HG03095 (cell line): ENCODE measurements at regions not wholly inside any gene's neighbourhood (a gene's known extent, or its start where the extent isn't known, plus 50 kb on each side); places are given as distances from the start of the nearest gene placed in this dataset.

Source experiments
- ATAC-seq: cut with Tn5 transposase; IDR thresholded peaks from one replicate; pipeline ENCODE4 v1.9.1; 2021; ENCODE audit warnings: moderate library complexity; ENCODE audit not compliant: unreplicated experiment

- ATAC-seq: no peak
Measured at GRCh38 chrX:68998716-68999115, 166.5 kb downstream of the PJA1 start.

DNA sequence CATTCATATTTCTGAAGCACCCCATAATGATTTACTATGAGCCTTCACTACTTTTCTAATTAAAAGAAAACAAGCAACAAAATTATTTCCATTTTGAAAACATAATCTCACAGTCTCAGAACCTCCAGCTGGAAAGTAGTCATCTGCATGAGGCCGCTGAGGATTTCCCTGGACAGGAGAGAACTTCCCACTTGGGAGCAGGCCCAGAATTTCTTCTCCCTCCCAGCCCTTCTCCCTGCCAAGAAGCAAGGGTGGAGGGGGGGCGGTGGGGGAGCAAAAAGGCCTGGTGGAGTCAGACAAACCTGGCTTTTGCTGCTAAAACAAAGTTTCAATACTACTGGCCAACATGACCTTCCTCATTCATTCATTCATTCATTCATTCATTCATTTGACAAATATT is 167.3 kb downstream of the PJA1 start:
- ATAC-seq: no peak

- ATAC-seq: no peak
Measured at GRCh38 chrX:68997511-68997910, 167.7 kb downstream of the PJA1 start.

DNA sequence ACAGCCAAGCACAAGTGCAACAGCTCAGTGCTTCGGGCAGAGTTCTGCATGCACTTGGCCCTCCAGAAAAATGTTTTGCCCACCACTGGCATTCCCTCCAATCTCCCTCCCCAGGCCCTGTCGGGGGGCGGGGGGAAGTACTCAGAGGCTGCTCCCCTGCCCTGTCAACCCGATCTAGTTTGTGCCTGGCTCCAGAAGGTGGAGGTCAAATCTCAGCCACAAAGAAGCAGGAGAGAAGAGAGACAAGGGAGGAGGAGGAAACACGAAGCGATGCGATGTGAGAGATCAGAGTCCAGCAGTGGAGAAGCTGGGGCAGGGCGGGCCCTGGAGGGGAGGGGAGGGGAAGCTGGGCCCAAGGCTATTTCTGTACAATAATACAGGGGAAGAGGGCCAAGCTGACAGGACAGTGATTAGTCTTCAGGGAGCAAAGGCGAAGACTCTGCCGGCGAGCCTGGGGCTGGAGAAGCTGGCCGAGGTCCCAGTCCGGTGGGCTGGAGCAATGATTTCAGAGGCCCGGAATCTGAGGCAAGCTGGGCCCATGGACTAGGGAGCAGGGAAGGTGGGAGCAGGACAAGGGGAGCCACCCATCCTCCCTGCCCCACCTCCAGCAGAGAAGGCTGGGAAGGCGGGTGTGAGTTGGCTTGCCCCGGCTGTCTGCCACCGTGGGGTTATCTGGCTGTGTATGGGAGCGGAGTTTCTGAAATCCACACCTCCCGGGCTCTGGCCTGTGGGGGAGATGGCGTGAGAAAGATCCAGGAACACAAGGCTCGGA is 167.1 kb downstream of the EFNB1 start:
- ATAC-seq: no peak

- ATAC-seq: no peak
Measured at GRCh38 chrX:68995386-68995779, 166.6 kb downstream of the EFNB1 start.

DNA sequence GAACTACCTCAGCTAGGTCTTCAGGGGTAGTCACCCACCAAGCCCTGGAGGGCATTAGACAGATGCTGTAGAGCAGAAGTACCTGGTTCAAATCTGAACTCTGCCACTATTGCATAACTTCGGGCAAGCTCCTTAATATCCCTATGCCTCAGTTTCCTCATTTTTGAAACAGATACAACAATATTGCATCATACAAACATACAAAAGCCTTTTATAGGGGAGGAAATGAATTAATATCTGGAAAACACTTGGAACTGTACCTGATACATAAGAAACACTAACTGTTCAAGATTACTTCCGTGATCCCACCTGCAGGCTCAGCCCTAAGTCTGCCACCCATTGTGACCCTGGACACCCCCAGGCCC is 166.1 kb downstream of the EFNB1 start:
- no peak for ATAC-seq

DNA sequence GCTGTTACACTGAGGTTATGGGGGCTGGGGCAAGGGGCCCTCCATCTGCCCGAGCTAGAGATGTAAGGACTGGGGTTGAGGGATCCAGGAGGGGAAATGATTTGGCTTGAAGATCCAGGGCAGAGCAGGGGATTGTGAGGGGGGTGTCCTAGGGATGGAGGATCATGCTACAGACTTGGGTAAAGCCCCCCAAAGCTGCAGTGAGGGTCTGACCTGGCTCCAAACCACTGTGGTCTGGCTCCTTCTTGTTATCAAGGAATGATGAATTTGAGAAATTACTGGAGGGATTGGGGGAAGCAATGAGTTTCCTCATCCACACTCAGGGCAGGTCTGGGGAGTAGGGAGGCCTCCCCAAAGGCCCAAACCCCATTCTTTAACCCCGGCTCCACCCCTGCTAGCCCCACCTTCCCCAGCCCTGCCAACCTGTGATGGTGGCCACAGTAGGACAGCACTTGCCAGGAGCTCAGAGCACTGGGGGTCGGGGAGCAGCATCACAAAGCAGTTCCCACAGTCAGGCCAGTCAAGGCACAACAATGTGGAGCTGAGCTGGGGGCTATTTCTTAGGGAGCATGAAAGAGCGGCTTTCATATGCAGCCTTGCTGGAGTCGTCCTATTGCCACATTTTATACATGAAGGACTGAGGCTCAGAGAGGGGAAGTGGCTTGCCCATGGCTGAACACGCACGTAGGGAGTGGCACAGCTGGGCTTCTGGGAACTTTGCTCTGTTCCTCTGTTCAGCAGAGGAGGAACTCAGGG is 165.5 kb downstream of the EFNB1 start:
- ATAC-seq: no peak

- no peak for ATAC-seq
Measured at GRCh38 chrX:68992821-68993397, 164.1 kb downstream of the EFNB1 start.

GRCh38 chrX:68991691-68992345 is 163.0 kb downstream of the EFNB1 start:
- no peak for ATAC-seq

- no peak for ATAC-seq
Measured at GRCh38 chrX:68990948-68991347, 162.1 kb downstream of the EFNB1 start.

- ATAC-seq: no peak
Measured at GRCh38 chrX:68989865-68990606, 161.2 kb downstream of the EFNB1 start.

GRCh38 chrX:68989456-68989855 is 160.6 kb downstream of the EFNB1 start:
- no peak for ATAC-seq

GRCh38 chrX:68988865-68989264 is 160.0 kb downstream of the EFNB1 start:
- ATAC-seq: no peak

DNA sequence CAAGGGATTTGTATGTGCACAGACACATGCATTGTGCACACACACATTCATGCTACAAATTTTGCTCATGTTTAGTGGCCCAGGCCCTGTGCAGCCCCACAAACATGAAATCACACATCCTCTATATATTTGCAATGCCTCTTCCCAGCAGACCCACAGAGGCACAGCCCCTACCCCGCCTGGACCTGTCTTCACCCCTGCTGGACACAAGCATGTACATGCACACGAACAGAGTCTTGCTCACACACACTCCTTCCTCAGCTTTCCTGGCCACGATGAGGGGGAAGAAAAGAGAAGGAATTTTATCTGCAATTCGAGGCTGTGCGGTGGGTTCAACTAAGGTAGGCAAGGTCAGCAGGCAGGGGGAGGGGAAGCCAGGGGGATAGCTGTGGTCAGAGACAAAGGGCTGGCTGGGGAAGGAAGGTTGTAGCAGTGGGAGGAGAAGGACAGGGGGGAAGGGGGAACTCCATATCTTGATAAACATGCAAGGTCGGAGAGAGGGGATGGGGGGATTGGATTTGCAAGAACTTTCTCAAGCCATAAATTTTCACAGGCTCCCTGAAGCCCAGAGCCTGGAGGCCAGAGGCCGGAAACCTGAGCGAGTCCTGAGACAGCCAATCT is 156.4 kb downstream of the EFNB1 start:
- ATAC-seq: no peak

GRCh38 chrX:68983004-68983857 is 154.4 kb downstream of the EFNB1 start:
- ATAC-seq: no peak

DNA sequence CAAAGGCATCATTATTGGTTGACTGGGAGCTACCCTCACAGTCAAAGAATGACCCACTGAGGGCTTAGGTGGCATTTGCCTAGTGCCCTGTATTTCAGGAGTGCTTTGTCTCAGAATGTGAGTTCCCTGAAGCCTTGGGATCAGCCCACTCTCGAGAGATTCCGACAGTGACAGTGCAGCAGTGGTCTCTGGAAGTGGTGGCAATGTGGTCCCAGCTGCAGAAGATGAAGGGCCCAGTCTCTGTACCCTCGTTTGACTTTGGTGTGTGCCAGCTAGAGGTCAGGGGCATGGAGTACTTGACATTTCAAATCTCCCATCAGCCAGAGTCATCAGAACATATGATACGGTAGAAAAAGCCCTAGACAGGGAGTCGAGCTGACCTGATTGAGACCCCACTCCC is 153.7 kb downstream of the EFNB1 start:
- no peak for ATAC-seq

DNA sequence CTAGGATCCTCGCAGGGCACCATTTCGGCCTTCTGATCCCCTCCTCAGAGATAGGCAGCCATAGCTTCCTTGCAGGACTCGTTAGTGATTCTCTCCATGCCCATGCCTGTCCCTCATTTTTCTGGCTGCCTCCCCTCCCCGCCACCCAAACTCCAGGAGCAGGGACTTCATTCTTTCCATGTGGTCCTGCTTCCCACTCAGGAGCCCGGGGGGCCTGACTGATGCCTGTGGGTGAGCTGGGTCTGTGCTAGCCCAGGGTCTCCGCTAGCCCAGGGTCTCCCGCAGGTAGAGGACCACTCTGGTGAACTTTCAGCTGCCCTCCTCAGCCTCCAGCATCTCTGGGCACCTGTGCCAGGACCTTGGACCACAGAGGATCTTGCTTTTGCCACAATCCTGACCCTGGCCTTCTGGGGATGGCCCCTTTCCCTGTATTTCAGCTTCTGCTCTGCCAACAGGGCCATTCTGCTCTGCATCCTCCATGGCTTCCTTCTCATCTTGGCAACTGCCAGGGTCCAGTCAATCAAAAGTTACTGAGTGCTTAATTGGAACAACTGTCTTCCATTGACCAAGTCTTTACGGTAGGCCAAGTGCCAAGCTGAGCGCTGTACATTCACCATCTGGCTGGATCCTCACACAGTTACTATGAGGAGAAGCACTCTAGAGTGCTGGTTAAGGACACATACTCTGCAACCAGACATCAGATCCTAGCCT is 152.2 kb downstream of the EFNB1 start:
- no peak for ATAC-seq

- ATAC-seq: no peak
Measured at GRCh38 chrX:68978655-68979054, 149.8 kb downstream of the EFNB1 start.

DNA sequence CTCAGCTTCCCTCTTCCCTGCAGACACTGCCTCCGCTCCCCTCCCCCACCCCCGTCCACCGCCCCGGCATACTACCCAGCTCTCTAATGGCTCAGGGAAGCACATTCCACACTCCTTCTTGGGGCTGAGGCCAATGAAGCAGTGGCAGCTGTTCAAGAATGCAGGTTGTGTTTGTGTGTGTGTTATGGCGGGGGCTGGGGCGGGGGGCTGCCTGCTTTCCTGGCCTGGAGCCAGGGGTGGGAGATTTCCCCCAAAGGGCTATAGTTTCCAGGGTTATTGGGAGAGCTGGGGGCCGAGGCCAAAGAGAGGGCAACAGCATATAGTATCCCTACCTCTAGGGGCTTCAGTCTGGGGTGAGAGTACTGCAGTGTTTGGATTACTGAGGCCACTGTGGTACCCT is 149.4 kb downstream of the EFNB1 start:
- no peak for ATAC-seq
